ENCODE measurements at regions not wholly inside any gene's neighbourhood (a gene's known extent, or its start where the extent isn't known, plus 50 kb on each side); places are given as distances from the start of the nearest gene placed in this dataset.

- TF ChIP-seq CTCF (IDR thresholded peaks at IDR 0.05 in 8 of 11, conservative IDR thresholded peaks at IDR 0.05 in 3 of 11) (no peak), POLR2A (IDR thresholded peaks at IDR 0.05) (no peak)
Observed at GRCh38 chr3:56952846-56953245, 107.6 kb upstream of the SPATA12 start.

Measured in spleen (tissue), 7 donors.